Adipocyte (in vitro differentiated cells): ENCODE measurements at regions not wholly inside any gene's neighbourhood (a gene's known extent, or its start where the extent isn't known, plus 50 kb on each side); places are given as distances from the start of the nearest gene placed in this dataset.

Source experiments
- DNase-seq: peaks from one replicate; pipeline ENCODE4 v3.0.0-alpha.2; 2015; ENCODE audit warnings: low read depth
- H3K27me3 ChIP-seq: replicated peaks from 2 replicates; pipeline ENCODE4 v1.7.0; 2013; ENCODE audit warnings: mild to moderate bottlenecking, low read length, moderate library complexity; ENCODE audit not compliant: control insufficient read depth, insufficient read depth
- H3K36me3 ChIP-seq: 2 replicates; pipeline ENCODE4 v1.7.0; 2013; ENCODE audit warnings: low read length, mild to moderate bottlenecking, moderate library complexity; ENCODE audit not compliant: control insufficient read depth, insufficient read depth, severe bottlenecking
- H3K4me1 ChIP-seq: 2 replicates; pipeline ENCODE4 v1.7.0; 2013; ENCODE audit warnings: mild to moderate bottlenecking, low read length, moderate library complexity; ENCODE audit not compliant: control insufficient read depth, insufficient read depth
- H3K4me3 ChIP-seq: 2 replicates; pipeline ENCODE4 v1.7.0; 2013; ENCODE audit warnings: mild to moderate bottlenecking, low read length, moderate library complexity
- H3K9ac ChIP-seq: 2 replicates; pipeline ENCODE4 v1.7.0; 2013; ENCODE audit warnings: mild to moderate bottlenecking, low read length, moderate library complexity
- H3K9me3 ChIP-seq: 2 replicates; pipeline ENCODE4 v1.7.0; 2013; ENCODE audit warnings: mild to moderate bottlenecking, low read length, moderate library complexity; ENCODE audit not compliant: control insufficient read depth

GRCh38 chr17:79202480-79202879, 127.9 kb downstream of the ENGASE start:
- H3K4me3 ChIP-seq: no peak overlapping the region
- no peaks in the 10 kb centered on the region for H3K36me3 ChIP-seq
- no peak overlapping the region for H3K9ac ChIP-seq
- H3K27me3 ChIP-seq: peaks cover 45% of the 10 kb centered on the region
- DNase-seq: no peak
- H3K4me1 ChIP-seq: peaks cover 6% of the 10 kb centered on the region
- H3K9me3 ChIP-seq: peaks cover 5% of the 10 kb centered on the region

- Histone ChIP-seq H3K27me3 (peaks cover 40% of the 10 kb centered on the region), H3K4me3 (no peak overlapping the region), H3K4me1 (peaks cover 6% of the 10 kb centered on the region), H3K9ac (no peak overlapping the region), H3K36me3 (no peaks in the 10 kb centered on the region), H3K9me3 (peaks cover 5% of the 10 kb centered on the region)
- DNase-seq: no peak
These were observed 127.1 kb downstream of the ENGASE start for GRCh38 chr17:79201536-79202227.

- no peak for DNase-seq
- no peak overlapping the region for H3K4me3 ChIP-seq
- H3K27me3 ChIP-seq: peaks cover 45% of the 10 kb centered on the region
- H3K9me3 ChIP-seq: peaks cover 5% of the 10 kb centered on the region
- no peaks in the 10 kb centered on the region for H3K36me3 ChIP-seq
- H3K9ac ChIP-seq: no peak overlapping the region
- peaks cover 6% of the 10 kb centered on the region for H3K4me1 ChIP-seq
These were observed 126.5 kb downstream of the ENGASE start for GRCh38 chr17:79201119-79201518.

GRCh38 chr17:79196913-79197312, 122.3 kb downstream of the ENGASE start:
- Histone ChIP-seq H3K36me3 (no peaks in the 10 kb centered on the region), H3K9me3 (no peaks in the 10 kb centered on the region), H3K27me3 (peaks cover 51% of the 10 kb centered on the region), H3K4me1 (peaks cover 3% of the 10 kb centered on the region), H3K4me3 (no peak overlapping the region), H3K9ac (no peak overlapping the region)
- no peak for DNase-seq

GRCh38 chr17:79192503-79193351, 118.1 kb downstream of the ENGASE start:
- no peaks in the 10 kb centered on the region for H3K36me3 ChIP-seq
- H3K4me3 ChIP-seq: no peak overlapping the region
- H3K4me1 ChIP-seq: no peaks in the 10 kb centered on the region
- no peaks in the 10 kb centered on the region for H3K9me3 ChIP-seq
- peak; percentile 61 for DNase-seq
- peaks cover 62% of the 10 kb centered on the region for H3K27me3 ChIP-seq
- no peak overlapping the region for H3K9ac ChIP-seq

GRCh38 chr17:79191270-79191934, 116.8 kb downstream of the ENGASE start:
- Histone ChIP-seq H3K9ac (no peak overlapping the region), H3K9me3 (no peaks in the 10 kb centered on the region), H3K27me3 (peaks cover 73% of the 10 kb centered on the region), H3K4me1 (no peaks in the 10 kb centered on the region), H3K4me3 (no peak overlapping the region), H3K36me3 (no peaks in the 10 kb centered on the region)
- no peak for DNase-seq

GRCh38 chr17:79189305-79189704, 114.7 kb downstream of the ENGASE start:
- peaks cover 85% of the 10 kb centered on the region for H3K27me3 ChIP-seq
- no peaks in the 10 kb centered on the region for H3K9me3 ChIP-seq
- no peak overlapping the region for H3K4me3 ChIP-seq
- DNase-seq: no peak
- H3K36me3 ChIP-seq: no peaks in the 10 kb centered on the region
- H3K9ac ChIP-seq: no peak overlapping the region
- H3K4me1 ChIP-seq: no peaks in the 10 kb centered on the region

- Histone ChIP-seq H3K27me3 (peaks cover 85% of the 10 kb centered on the region), H3K4me1 (no peaks in the 10 kb centered on the region), H3K9ac (no peak overlapping the region), H3K4me3 (no peak overlapping the region), H3K9me3 (no peaks in the 10 kb centered on the region), H3K36me3 (no peaks in the 10 kb centered on the region)
- DNase-seq: no peak
These were observed 114.1 kb downstream of the ENGASE start for GRCh38 chr17:79188685-79189084.

- Histone ChIP-seq H3K36me3 (no peaks in the 10 kb centered on the region), H3K4me3 (no peak overlapping the region), H3K27me3 (peaks cover 79% of the 10 kb centered on the region), H3K9me3 (no peaks in the 10 kb centered on the region), H3K9ac (no peak overlapping the region), H3K4me1 (no peaks in the 10 kb centered on the region)
- DNase-seq: peak; percentile 14
These were observed 113.4 kb downstream of the ENGASE start for GRCh38 chr17:79188048-79188447.

GRCh38 chr17:79187186-79187585, 112.6 kb downstream of the ENGASE start:
- H3K9ac ChIP-seq: no peak overlapping the region
- H3K4me1 ChIP-seq: no peaks in the 10 kb centered on the region
- no peaks in the 10 kb centered on the region for H3K9me3 ChIP-seq
- no peaks in the 10 kb centered on the region for H3K36me3 ChIP-seq
- H3K4me3 ChIP-seq: no peak overlapping the region
- DNase-seq: no peak
- peaks cover 70% of the 10 kb centered on the region for H3K27me3 ChIP-seq

- H3K27me3 ChIP-seq: peaks cover 70% of the 10 kb centered on the region
- DNase-seq: no peak
These were observed 111.8 kb downstream of the ENGASE start for GRCh38 chr17:79186406-79186805.

More at GRCh38 chr17:79186406-79186805, 111.8 kb downstream of the ENGASE start:
- no peak overlapping the region for H3K4me3 ChIP-seq
- no peaks in the 10 kb centered on the region for H3K4me1 ChIP-seq
- H3K36me3 ChIP-seq: no peaks in the 10 kb centered on the region
- H3K9ac ChIP-seq: no peak overlapping the region
- no peaks in the 10 kb centered on the region for H3K9me3 ChIP-seq
